ENCODE measurements at regions not wholly inside any gene's neighbourhood (a gene's known extent, or its start where the extent isn't known, plus 50 kb on each side); places are given as distances from the start of the nearest gene placed in this dataset.
A peak's percentile ranks its signal among the peaks of the same experiment; 100 is the strongest.

- no peak for TF ChIP-seq ARNT2 (CRISPR knock-in tag; IDR thresholded peaks at IDR 0.05; ENCODE audit: low read depth)
- TF ChIP-seq FOXA3 (CRISPR knock-in tag; IDR thresholded peaks at IDR 0.05): peak; percentile 91
- TF ChIP-seq USF2 (IDR thresholded peaks at IDR 0.05; ENCODE audit: low read depth, low read length): no peak
- TF ChIP-seq USF2 (CRISPR knock-in tag; IDR thresholded peaks at IDR 0.05; ENCODE audit: borderline replicate concordance): no peak
- TF ChIP-seq, protein P1, sequence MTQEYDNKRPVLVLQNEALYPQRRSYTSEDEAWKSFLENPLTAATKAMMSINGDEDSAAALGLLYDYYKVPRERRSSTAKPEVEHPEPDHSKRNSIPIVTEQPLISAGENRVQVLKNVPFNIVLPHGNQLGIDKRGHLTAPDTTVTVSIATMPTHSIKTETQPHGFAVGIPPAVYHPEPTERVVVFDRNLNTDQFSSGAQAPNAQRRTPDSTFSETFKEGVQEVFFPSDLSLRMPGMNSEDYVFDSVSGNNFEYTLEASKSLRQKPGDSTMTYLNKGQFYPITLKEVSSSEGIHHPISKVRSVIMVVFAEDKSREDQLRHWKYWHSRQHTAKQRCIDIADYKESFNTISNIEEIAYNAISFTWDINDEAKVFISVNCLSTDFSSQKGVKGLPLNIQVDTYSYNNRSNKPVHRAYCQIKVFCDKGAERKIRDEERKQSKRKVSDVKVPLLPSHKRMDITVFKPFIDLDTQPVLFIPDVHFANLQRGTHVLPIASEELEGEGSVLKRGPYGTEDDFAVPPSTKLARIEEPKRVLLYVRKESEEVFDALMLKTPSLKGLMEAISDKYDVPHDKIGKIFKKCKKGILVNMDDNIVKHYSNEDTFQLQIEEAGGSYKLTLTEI (CRISPR knock-in tag; conservative IDR thresholded peaks at IDR 0.05): no peak
- no peak for TF ChIP-seq ZNF782 (CRISPR knock-in tag; IDR thresholded peaks at IDR 0.05; ENCODE audit: borderline replicate concordance)
- TF ChIP-seq HOXD1 (CRISPR knock-in tag; IDR thresholded peaks at IDR 0.05): no peak
- peak; percentile 40 for TF ChIP-seq MED1 (CRISPR knock-in tag; IDR thresholded peaks at IDR 0.05)
- TF ChIP-seq MTA3 (CRISPR knock-in tag; IDR thresholded peaks at IDR 0.05): no peak
- TF ChIP-seq, protein P2, sequence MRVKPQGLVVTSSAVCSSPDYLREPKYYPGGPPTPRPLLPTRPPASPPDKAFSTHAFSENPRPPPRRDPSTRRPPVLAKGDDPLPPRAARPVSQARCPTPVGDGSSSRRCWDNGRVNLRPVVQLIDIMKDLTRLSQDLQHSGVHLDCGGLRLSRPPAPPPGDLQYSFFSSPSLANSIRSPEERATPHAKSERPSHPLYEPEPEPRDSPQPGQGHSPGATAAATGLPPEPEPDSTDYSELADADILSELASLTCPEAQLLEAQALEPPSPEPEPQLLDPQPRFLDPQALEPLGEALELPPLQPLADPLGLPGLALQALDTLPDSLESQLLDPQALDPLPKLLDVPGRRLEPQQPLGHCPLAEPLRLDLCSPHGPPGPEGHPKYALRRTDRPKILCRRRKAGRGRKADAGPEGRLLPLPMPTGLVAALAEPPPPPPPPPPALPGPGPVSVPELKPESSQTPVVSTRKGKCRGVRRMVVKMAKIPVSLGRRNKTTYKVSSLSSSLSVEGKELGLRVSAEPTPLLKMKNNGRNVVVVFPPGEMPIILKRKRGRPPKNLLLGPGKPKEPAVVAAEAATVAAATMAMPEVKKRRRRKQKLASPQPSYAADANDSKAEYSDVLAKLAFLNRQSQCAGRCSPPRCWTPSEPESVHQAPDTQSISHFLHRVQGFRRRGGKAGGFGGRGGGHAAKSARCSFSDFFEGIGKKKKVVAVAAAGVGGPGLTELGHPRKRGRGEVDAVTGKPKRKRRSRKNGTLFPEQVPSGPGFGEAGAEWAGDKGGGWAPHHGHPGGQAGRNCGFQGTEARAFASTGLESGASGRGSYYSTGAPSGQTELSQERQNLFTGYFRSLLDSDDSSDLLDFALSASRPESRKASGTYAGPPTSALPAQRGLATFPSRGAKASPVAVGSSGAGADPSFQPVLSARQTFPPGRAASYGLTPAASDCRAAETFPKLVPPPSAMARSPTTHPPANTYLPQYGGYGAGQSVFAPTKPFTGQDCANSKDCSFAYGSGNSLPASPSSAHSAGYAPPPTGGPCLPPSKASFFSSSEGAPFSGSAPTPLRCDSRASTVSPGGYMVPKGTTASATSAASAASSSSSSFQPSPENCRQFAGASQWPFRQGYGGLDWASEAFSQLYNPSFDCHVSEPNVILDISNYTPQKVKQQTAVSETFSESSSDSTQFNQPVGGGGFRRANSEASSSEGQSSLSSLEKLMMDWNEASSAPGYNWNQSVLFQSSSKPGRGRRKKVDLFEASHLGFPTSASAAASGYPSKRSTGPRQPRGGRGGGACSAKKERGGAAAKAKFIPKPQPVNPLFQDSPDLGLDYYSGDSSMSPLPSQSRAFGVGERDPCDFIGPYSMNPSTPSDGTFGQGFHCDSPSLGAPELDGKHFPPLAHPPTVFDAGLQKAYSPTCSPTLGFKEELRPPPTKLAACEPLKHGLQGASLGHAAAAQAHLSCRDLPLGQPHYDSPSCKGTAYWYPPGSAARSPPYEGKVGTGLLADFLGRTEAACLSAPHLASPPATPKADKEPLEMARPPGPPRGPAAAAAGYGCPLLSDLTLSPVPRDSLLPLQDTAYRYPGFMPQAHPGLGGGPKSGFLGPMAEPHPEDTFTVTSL (CRISPR knock-in tag; IDR thresholded peaks at IDR 0.05; ENCODE audit: borderline replicate concordance): no peak; the same call in 1 of the 2 replicates
- no peak for TF ChIP-seq HNRNPLL (IDR thresholded peaks at IDR 0.05; ENCODE audit: low read depth, low read length, poor library complexity, severe bottlenecking)
- TF ChIP-seq ZNF530 (CRISPR knock-in tag; IDR thresholded peaks at IDR 0.05; ENCODE audit: low read depth): no peak
- TF ChIP-seq ZSCAN9 (CRISPR knock-in tag; IDR thresholded peaks at IDR 0.05; ENCODE audit: borderline replicate concordance): no peak; the same call in 1 of the 2 replicates
- TF ChIP-seq RORA (CRISPR knock-in tag; IDR thresholded peaks at IDR 0.05): no peak
- no peak for TF ChIP-seq ZSCAN22 (CRISPR knock-in tag; IDR thresholded peaks at IDR 0.05)
- TF ChIP-seq, protein P3, sequence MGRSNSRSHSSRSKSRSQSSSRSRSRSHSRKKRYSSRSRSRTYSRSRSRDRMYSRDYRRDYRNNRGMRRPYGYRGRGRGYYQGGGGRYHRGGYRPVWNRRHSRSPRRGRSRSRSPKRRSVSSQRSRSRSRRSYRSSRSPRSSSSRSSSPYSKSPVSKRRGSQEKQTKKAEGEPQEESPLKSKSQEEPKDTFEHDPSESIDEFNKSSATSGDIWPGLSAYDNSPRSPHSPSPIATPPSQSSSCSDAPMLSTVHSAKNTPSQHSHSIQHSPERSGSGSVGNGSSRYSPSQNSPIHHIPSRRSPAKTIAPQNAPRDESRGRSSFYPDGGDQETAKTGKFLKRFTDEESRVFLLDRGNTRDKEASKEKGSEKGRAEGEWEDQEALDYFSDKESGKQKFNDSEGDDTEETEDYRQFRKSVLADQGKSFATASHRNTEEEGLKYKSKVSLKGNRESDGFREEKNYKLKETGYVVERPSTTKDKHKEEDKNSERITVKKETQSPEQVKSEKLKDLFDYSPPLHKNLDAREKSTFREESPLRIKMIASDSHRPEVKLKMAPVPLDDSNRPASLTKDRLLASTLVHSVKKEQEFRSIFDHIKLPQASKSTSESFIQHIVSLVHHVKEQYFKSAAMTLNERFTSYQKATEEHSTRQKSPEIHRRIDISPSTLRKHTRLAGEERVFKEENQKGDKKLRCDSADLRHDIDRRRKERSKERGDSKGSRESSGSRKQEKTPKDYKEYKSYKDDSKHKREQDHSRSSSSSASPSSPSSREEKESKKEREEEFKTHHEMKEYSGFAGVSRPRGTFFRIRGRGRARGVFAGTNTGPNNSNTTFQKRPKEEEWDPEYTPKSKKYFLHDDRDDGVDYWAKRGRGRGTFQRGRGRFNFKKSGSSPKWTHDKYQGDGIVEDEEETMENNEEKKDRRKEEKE (IDR thresholded peaks at IDR 0.05): no peak
- TF ChIP-seq PITX1 (CRISPR knock-in tag; IDR thresholded peaks at IDR 0.05): no peak
Measured at GRCh38 chr14:34368115-34368970, 93.7 kb downstream of the SPTSSA start (continued).

Data from HepG2 (cell line).